GM20000 (cell line): ENCODE measurements at regions not wholly inside any gene's neighbourhood (a gene's known extent, or its start where the extent isn't known, plus 50 kb on each side); places are given as distances from the start of the nearest gene placed in this dataset.

Experiments used
- DNase-seq: peaks from one replicate; pipeline ENCODE4 v3.0.0; 2012; ENCODE audit warnings: low spot score
- TF ChIP-seq, protein P1 (sequence below): IDR thresholded peaks from 2 replicates; pipeline ENCODE4 v1.5.1; 2012; ENCODE audit warnings: mild to moderate bottlenecking, control low read depth; ENCODE audit errors: extremely low read depth, missing control alignments

DNA sequence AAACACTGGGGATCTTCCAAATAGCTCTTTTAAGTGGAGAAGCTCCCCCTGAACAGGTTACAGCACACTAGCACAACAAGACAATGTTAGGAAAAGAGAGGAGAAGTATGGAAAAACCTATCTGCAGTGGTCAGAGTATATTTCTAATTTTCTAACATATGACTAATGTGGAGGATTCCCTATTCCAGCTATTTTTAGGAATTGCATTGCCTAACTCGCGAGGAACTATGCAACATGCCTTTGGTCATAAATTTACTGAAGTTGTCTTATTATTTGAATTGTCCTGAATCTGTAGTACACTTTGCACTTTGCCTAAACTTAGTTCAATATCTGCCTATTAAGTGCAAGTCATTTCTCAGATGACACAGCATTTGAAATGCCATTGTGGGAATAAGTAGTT lies 381.4 kb downstream of the CCDC85A start:
- no peak for DNase-seq
- TF ChIP-seq, protein P1, sequence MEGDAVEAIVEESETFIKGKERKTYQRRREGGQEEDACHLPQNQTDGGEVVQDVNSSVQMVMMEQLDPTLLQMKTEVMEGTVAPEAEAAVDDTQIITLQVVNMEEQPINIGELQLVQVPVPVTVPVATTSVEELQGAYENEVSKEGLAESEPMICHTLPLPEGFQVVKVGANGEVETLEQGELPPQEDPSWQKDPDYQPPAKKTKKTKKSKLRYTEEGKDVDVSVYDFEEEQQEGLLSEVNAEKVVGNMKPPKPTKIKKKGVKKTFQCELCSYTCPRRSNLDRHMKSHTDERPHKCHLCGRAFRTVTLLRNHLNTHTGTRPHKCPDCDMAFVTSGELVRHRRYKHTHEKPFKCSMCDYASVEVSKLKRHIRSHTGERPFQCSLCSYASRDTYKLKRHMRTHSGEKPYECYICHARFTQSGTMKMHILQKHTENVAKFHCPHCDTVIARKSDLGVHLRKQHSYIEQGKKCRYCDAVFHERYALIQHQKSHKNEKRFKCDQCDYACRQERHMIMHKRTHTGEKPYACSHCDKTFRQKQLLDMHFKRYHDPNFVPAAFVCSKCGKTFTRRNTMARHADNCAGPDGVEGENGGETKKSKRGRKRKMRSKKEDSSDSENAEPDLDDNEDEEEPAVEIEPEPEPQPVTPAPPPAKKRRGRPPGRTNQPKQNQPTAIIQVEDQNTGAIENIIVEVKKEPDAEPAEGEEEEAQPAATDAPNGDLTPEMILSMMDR, result no peak

DNA sequence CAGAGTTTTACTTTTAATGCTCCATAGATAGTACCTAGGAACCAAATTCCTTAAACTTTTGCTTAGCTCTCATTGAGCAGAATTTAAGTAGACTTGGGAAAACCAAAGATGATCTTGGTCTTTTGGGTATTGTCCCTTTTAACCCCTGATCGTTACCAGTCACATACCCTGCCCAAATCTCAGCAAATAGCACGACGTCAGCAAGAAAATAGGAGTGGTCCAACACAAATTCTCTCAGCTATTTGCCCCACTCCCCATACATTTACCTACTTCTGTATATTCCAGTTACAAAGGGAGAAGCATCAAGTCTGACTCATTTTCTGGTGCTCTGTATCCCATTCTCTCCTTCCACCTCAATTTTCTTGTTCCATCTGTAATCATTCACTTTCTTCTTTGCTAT lies 387.3 kb downstream of the CCDC85A start:
- no peak for DNase-seq
- TF ChIP-seq, protein P1, result no peak

DNA sequence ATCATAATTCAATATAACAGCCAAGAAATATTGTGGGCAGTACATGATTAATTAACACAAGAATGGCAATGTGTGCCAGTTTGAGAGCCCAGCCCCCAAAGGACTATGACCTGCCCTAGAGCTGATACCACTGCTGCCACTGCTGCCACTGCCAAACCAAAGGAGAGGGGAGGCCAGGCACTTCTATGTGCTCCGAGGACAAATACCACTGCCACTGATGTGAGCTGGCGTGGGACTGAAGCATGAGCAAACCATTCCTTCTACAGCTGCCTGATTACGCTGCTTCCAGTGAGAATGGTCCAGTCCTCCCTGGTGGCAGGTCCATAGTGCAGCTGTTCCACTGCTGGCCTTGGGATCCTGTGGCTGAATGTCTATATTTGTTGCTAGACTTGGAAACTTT lies 392.2 kb downstream of the CCDC85A start:
- no peak for DNase-seq
- TF ChIP-seq, protein P1, result no peak

DNA sequence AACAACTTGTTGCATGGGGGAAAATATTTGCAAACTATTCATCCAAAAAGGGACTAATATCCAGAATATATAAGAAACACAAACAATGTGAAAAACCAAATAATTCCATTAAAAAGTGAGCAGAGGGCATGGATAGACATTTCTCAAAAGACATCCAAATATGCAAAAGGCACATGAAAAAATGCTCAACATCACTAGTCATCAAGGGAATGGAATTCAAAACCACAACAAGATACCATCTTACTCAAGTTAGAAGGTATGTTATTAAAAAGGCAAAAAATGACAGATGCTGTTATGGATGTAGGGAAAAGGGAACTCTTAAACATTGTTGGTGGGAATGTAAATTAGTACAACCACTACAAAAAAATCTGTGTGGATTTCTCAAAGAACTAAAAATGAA lies 396.5 kb downstream of the CCDC85A start:
- TF ChIP-seq, protein P1, result no peak
- DNase-seq, result no peak

DNA sequence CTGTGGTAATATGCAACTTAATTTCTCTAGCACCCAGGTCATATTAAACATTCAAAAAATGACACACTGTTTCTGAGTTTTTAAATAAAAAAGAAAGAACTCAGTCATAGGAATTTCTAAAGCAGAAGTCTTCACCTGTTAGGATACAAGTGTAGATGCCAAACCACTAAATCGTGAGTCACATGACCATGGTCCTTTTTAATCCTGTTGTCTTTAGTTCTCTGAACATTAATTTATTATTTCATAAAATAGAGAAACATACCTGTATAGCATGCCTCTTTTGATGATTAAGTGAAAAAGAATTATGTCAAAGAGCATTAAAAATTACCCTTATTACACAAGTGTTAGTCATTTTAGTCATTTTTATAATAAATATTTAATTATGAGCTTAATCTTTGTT lies 398.8 kb downstream of the CCDC85A start:
- TF ChIP-seq, protein P1, result no peak
- DNase-seq, result no peak

DNA sequence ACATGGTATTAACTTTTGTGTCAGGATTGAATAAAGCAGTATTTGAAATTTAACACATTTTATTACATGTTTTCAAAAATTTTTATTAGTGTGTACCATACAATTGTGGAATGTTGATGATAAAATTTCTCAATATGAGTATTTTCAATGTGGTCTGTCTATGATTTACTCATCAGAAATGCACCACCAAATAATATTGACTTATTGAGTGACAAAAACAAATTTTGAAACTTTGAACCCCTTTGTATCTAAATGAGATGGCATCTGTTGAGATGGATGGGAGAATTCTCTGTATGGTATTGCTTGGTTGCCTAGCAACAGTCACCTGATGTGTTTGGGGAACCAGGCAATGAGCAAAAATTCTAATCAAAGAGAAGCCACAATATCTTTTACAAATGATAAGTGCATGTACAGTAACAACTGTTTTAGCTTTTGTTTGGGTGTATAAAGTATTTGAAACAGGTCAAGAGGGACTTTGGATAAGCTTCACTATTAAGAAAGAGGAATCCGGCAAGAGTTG lies 400.1 kb downstream of the CCDC85A start:
- TF ChIP-seq, protein P1, result no peak
- no peak for DNase-seq

DNA sequence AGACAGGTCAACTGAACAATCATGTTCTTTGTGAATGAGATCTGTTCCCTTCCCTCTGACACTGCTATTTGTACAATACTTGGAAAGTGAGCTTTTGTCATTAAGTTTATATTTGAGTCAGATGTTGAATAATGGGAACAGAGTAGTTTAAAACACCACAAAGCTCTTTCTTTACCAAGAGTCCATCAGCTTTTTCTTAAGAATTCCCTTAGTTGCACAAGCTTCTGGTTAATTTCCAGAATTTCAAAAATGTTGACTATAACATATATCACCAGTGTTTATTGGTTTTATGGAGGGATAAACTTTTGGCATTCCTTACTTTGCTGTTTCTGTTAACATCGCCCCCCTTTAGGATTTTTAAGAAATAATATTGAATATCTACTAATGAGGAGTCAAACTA lies 403.7 kb downstream of the CCDC85A start:
- no peak for DNase-seq
- TF ChIP-seq, protein P1, result no peak
